HuH-7 (cell line): ENCODE measurements at regions not wholly inside any gene's neighbourhood (a gene's known extent, or its start where the extent isn't known, plus 50 kb on each side); places are given as distances from the start of the nearest gene placed in this dataset.

Experiments used
- DNase-seq: peaks from one replicate; pipeline ENCODE4 v3.0.0; 2011; ENCODE audit warnings: low spot score

DNA sequence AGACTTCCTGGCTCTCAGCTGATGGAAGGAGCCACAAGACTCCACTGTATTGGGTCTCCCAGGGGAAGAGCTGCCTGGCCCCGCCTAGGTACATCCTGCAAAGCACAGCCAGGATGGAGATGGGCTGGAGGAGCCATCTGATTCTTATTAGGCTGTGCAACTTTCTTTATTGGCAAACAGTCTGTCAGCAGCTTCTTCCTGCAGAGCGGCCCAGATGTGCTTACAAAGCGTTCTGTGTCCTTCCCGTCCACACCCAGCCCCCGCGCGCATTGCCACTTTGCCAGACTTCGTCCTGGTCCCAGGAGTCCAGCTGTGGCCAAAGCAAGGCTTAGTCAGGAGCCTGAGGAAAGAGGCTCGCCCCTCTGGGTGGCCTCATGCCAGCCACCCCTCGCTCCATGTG lies 409.3 kb downstream of the ZNF536 start:
- DNase-seq = no peak

DNA sequence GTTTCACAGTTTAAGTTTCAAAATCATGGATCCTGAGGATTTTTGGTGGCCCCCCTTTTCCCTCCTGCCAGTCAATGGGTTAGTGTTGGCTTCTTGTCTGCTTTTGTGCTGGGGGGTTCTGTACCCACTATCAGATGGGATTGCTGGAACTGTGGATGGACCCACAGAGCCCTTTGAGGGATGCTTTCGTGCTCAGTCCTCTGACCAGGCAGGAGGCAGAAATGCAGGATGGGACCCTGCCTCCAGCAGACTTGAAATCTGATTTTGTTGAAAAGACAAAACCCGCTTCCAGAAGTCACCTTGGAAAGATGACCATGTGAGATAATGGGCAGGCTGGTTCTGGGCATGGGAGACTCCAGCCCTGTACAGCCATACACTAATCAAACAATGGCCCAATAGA lies 408.9 kb downstream of the ZNF536 start:
- DNase-seq = no peak

DNA sequence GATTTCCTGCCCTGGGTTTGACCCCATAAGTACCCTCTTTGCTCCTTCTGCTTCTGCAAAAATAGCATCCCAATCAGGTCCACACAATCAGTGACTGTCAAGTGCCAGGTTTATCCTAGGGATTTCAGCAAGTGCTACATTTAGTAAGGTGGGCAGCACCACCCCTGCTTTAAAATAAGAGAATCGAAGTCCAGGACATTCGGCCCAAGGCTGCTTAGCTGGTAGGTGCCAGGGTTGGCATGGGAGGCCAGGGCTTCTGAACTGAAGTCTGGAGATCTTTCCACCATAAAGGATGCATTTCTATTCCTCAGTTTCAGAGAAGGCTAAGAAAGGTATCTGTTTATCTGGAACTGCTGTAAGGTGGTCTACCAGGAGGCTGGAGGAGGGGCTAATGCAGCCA lies 408.3 kb downstream of the ZNF536 start:
- DNase-seq = no peak

DNA sequence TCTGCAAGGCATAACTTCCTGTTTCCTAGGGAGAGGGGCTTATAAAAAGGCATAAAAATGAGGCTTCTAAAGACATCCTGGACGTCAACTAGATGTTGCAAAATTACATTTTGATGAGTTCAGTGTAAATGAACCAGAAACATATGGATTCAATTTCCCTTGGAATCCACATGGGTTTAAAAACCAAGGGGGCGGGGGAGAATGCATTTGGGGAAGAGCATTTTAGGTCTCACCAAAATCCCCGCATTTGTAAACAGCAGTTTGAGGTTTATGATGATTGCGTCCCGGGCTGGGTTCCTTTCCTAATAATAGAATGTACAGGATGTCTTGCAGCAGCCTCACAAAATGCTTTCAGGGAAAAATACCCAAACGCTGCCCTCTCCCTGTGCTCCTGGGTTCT lies 407.8 kb downstream of the ZNF536 start:
- DNase-seq = no peak

DNA sequence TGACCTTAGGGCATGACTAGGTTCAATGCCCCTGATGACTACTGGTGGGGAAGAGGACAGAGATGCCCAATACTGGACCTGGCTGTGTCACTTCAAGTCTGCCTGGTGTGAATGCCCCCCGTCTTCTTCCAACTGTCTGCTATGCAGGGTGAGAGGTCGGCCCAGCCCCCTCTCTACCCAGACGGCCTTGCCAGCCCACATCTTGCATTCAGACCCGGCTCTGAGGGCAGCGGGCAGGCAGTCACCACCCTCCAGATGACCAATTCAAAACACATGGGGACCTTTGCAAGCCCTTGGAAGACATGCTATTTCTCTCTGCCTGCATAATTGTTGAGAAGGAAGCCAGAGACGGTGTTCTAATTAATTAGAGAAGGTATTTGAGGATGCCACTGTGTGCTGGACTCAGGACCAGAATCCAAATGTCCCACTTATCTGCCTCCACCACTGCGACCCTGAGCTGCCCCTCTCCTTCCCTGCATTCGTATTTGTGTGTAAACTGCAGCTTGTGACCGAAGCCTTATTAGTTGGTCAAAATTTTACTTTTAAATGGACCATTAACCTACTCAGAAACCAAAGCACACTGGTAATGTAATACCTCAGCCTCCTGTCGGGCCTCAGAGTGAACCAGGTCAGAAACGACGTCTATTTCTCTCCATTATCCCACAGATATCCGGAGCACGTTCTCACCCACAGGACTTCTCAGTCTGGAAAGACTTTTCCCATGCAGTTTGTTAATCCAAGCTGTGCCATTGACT lies 407.0 kb downstream of the ZNF536 start:
- no peak for DNase-seq

DNA sequence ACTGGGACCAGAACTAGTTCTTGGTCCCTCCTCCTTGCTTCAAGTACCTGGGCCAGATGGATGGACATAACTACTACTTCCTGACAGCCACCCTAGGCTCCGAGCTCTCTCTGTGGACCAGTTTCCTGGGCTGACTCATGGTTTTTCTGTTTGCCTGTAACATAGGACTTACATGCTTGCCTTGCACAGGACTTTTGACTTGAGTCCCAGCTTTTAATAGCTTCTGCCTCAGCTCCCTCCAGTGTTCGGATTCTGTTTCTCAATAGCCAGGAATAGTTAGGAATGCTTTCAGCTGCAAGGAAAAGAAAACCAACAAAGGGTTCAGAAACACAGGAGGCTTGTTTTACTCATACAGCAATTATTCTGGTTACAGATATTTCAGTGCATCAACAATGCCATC lies 405.9 kb downstream of the ZNF536 start:
- DNase-seq = no peak

- DNase-seq = no peak
Observed at GRCh38 chr19:30775956-30776355, 403.8 kb downstream of the ZNF536 start.

DNA sequence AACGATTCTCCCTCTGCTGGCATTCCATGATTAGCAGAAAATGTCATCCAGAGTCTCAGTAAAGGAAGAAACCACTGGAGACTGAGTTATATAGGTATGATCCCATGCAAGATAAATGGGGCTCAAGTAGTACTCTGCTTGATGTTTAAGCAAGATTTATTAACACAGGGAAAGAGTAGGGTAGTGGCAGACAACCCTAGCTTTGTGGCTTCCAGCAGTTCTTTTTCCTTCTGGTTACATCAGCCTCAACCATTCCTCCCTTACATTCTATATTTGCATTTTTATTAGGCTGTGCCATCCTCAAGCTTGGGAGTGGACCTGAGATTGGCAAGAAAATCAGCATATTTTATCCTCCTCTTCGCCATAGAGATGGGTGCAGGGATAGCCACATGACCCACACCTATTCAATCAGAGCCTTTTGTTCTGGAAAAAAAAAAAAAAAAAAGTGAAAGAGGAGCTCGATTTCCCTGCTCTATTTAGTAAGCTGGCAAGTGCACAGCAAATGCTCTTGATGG lies 402.1 kb downstream of the ZNF536 start:
- DNase-seq = no peak

- no peak for DNase-seq
Observed at GRCh38 chr19:30762651-30763050, 390.5 kb downstream of the ZNF536 start.

DNA sequence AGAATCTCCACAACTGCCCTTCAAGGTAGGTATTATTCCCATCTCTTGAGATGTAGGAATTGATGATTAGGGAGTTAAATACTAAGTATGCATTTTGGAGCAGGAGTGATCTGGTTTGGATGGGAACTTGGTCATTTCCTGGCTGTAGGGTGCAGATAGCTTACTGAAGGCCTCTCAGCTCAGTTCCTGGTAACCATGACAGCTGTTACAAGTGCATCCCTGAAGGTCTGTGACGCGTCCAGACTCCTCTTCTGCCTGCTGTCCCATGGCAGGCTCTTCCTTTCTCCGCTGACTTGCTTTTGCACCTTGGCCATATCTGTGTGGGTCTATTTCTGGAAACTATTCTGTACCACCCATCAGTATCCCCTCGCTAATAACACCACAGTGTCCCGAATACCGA lies 387.8 kb downstream of the ZNF536 start:
- no peak for DNase-seq

DNA sequence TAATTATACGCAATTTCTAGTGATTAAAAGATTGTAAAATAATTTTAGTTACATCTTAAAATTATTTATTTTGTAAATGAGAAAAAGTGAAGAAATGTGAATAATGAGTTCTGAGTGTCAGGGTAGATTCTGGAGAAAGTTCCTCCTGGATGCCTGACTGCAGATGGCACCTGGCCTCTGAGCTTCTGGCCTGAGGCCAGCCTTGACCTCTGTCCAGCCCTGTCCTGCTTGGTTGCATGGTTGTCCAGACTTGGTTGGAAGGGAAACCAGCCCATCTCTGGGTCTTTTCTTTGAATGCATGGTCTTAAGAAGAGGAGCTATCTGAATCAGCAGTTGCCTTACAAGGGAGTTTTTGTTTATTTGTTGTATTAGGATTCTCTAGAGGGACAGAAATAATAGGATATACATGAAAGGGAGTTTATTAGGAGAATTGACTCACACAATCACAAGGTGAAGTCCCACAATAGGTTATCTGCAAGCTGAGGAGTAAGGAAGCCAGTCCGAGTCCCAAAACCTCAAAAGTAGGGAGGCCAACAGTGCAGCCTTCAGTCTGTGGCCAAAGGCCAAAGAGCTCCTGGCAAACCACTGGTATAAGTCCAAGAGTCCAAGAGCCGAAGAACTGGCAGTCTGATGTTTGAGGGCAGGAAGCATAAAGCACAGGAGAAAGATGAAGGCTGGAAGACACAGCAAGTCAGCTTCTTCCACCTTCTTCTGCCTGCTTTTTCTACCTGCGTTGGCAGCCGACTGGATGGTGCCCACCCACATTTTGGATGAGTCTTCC lies 385.8 kb downstream of the ZNF536 start:
- DNase-seq = no peak

GRCh38 chr19:30757104-30757836 lies 385.1 kb downstream of the ZNF536 start:
- DNase-seq = no peak

DNA sequence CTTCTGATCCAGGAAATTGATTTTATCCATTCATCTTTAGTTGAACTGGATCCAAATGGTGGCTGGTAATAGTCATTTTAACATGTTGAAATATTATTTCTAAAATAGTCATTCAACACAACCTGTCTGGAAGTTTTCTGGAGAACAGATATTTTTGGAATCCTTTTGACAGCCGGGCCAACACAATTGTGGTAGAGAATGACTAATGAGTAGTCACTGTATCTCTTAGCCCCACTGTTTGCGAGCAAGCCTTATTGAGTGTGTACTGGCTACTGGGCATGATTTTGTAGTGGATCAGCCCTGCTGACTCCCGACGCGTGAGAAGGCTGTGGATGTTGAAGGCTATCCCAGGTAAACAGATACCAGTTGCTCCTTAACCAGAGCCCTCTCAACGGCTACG lies 383.4 kb downstream of the ZNF536 start:
- no peak for DNase-seq

DNA sequence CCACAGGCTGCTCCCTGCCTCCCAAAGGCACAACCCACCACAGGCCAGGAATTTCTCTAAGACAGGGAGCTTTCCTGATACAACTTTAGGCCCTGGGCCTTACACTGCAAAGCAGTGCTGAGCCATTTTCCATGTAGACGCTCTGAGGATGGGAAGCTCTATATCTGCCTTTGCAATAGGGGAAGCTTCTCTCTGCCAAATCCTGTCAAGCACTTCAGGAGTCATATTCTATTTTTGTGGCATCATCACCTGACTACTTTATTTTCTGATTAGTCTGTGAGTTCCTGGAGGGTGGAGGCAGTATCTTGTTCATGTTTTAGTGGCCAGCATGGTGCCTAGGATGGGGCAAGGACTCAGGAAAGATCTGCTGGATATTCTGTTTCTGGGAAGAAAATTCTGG lies 382.0 kb downstream of the ZNF536 start:
- no peak for DNase-seq

DNA sequence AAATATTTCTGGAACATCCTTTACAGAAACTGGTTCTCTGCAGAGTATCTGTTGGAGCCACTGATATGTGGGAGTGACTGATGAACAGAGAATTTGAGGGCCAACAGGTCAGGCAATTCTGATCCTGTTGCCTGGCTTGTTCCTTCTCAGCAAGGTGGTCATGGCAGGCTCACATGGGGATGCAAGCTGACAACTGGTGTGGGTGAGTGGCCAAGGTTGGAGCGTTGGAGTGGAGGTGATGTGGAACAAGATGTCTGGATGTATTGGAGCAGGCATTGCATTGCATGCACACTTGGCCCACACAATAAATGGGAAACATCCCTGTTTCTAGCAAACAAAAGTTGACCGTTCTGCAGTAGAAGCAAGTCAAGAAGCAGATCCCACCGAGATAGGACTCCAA lies 380.7 kb downstream of the ZNF536 start:
- DNase-seq = no peak

GRCh38 chr19:30752201-30752600 lies 380.0 kb downstream of the ZNF536 start:
- no peak for DNase-seq

GRCh38 chr19:30745476-30745985 lies 373.3 kb downstream of the ZNF536 start:
- DNase-seq = no peak

DNA sequence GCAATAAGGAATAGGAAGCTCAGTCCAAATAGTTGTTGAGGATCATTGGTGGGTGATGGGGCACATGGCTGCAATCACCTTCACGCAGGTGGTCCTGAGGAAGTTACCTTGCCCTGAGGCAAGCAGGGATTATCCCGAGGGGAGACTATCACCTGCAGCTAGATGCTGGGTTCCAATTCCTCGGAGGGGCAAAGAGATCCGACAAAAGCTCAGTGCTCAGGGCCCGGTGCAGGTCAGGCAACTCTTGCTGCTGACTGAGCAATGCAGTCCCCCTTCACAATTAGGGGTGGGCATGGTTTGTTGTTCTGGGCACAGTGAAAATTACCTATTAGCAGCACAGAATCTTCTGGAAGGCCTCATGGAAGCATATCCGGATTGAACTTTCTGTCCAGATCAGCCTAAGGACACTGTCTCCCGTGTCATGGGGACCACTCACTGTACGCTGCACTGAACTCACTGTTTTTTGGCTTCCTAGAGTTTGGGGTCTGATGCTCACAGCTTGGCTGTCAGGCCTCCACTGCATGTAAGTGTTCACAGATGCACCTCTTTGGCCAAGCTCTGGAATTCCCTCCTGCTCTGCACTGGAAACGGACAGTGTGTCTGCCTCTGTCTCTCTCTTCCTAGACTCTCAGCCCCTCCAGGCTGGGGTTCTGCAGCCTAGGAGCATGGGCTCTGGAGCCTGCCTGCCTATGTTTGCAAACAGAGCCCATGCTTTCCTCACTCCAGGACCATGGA lies 372.7 kb downstream of the ZNF536 start:
- no peak for DNase-seq

- DNase-seq = no peak
Observed at GRCh38 chr19:30743702-30744101, 371.5 kb downstream of the ZNF536 start.

GRCh38 chr19:30743011-30743410 lies 370.8 kb downstream of the ZNF536 start:
- no peak for DNase-seq

DNA sequence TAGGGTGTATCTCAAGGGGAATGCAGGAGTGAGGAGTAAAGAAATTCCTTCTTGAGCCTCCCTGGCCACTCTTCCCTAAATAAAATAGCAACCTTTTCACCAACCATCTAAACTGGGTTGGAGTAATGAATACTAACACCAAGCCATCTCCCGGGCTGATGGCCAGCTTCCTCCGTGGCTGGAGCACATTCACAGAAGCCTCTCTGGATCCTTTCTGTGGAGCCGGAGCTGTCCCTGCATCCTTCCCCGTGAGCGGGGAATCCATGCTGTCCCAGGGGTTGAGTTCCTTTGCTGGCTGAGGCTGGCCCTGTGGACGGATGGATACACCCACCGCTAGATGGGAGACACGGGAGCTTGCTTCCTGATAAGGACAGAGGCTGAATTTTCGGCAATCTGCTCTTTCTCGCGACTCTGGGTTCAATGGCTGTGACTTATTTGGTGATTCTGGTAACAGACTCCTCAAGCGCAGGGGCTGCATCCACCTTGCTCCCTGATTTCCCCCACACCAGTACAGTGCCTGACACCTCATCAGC lies 370.3 kb downstream of the ZNF536 start:
- DNase-seq = no peak

DNA sequence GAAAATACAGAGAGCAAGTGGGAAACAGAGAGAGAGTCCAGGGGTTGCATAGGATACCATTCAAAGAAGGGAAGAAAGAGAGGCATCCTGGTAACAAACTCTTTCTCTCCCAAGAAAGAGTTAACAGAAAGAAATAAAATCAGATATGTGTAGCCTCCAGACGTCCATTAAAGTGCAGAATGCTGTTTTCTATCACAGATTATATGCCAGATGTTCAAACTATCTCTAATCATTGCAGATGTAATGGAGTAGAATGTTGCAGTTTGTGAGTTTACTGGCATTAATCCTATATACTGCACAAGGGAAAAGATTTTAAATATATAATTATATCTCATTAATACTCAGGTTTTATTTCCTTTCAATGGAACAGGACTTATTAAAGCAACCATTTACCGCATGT lies 369.4 kb downstream of the ZNF536 start:
- no peak for DNase-seq
